GM12874 (cell line): ENCODE measurements at regions not wholly inside any gene's neighbourhood (a gene's known extent, or its start where the extent isn't known, plus 50 kb on each side); places are given as distances from the start of the nearest gene placed in this dataset.

Source experiments
- TF ChIP-seq, protein P1 (sequence below): IDR thresholded peaks from 2 replicates; pipeline ENCODE4 v1.5.1; 2011; ENCODE audit warnings: low read depth, mild to moderate bottlenecking, control low read depth, low read length, moderate library complexity; ENCODE audit not compliant: insufficient read depth

DNA sequence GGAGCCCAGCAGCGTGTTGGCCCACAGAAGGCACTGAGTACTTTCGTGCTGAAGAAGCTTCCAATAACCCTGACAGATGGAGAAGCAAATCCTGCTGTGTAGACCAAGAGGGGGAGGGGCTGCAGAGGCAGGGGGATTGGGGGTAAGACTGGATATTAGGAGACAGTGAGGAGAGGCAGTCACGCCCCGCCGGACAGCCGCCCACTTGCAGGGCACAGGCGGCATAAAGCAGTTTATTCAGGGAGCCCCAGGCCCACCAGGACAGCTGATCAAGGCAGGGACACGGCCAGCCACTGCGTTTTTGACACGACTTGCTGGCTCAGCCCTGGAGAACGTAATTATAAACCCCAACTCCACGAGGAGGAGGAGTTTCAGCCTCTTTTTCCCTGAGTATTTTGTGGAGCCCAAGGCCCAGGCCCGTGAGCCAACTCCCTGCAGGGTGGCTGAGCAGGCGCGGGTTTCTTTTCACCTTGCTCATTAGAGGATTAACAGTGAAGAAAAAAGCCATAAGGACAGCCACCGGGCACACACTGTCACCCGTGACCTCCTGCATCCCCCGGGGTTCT, 177.9 kb downstream of the TFAP2C start:
- TF ChIP-seq, protein P1, sequence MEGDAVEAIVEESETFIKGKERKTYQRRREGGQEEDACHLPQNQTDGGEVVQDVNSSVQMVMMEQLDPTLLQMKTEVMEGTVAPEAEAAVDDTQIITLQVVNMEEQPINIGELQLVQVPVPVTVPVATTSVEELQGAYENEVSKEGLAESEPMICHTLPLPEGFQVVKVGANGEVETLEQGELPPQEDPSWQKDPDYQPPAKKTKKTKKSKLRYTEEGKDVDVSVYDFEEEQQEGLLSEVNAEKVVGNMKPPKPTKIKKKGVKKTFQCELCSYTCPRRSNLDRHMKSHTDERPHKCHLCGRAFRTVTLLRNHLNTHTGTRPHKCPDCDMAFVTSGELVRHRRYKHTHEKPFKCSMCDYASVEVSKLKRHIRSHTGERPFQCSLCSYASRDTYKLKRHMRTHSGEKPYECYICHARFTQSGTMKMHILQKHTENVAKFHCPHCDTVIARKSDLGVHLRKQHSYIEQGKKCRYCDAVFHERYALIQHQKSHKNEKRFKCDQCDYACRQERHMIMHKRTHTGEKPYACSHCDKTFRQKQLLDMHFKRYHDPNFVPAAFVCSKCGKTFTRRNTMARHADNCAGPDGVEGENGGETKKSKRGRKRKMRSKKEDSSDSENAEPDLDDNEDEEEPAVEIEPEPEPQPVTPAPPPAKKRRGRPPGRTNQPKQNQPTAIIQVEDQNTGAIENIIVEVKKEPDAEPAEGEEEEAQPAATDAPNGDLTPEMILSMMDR, result no peak

DNA sequence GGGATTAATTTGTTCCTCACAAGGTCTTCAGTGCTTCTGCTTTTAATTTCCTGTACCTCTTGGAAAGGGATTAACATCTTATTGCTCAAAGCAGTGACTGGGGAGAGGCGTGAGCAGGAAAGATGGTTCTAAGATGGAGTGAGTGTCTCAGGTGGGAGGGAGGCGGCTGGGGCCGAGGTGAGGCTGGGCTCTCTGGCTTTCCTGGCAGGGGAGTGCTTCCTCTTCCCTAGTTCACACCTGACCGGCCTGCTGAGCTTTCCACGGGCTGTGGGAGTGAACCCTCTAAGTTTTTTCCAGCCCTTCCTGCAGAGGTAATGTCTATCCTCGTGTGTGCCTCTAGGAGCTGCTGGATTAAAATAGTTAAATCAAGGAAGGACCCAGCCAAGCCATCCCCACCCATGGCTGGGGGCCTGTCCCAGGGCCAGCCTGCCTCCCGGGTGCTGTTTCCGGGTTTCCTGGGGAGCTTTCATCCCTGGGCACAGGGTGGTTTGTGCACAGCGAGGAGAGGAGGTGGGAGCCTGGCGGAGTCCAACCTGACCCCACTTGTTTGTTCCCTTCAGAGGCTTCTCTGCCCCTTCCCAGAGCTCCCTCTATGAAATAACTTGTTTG, 179.1 kb downstream of the TFAP2C start:
- TF ChIP-seq, protein P1, result no peak

DNA sequence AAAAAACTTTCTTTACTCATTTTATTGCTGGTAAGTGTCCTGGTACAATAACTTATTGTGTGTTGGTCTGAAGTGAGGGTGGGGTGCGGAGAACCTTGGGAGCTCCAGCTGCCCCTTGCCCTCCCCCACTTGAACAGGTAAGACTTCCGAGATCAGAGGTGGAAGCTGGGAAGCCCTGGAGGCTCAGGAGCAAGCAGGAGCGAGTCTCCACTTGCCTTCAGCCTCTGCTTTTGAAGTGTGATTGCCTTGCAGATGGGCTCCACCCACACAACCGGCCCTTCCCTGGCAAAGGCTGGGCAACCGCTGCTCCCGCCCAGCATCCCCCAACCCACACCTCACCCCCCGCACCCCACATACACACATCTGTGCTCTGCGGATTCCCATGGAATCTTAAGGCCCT, 179.6 kb downstream of the TFAP2C start:
- TF ChIP-seq, protein P1, result no peak

DNA sequence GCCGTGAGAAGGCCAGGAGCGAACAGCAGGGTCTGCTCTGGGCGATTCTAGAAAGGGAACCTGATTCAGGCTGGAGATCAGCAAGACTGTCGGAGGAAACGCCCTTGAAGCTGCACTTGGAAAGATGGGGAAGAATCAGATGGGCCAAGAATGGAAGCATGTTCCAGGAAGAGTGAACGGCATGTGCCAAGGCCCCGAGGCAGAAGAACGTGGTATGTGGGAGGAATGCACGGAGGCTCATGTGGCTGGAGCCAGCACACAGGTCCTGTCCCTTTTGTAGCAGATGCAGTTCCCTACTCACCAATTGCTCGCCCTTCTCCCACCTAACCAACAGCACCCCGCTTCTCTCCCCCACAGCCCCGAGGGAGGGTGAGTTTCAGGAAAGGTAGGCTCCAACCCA, 180.6 kb downstream of the TFAP2C start:
- TF ChIP-seq, protein P1, result no peak

DNA sequence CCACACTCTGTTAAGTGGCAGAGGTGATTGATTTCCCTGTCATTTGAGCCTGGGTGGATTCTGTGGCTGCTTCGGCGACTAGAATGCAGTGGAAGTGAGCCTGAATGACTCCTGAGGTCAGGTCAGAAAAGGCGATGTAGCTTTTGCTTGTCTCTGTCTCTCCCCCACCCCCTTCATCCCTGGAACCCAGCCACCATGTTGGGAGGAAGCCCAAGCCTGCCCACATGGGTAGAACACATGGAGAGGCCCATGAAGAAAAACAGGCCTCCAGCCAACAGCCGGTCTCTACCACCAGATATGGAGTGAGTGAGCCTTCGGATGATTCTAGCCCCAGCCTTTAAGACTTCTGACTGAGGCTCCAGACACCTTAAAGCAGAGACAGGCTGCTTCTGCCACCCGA, 181.0 kb downstream of the TFAP2C start:
- TF ChIP-seq, protein P1, result no peak

DNA sequence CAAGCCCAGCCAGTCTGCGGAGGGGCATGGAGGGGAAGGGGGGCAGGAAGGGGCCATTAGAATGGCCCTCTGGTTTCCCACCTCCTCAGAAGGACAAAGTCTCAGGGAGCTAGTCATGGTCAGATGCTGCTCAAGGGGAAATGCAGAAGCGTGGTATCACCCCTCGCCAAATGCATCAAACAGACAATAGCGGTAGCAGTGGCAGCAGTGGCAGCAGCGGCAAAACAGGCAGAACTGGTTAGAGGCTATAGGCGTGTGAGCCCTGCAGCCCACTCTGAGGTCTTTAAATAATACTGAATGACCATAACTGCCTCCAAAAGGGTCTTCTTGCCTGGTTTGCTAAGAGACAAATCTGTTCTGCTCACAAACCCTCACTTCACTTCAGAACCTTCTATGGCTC, 186.7 kb downstream of the TFAP2C start:
- TF ChIP-seq, protein P1, result no peak

DNA sequence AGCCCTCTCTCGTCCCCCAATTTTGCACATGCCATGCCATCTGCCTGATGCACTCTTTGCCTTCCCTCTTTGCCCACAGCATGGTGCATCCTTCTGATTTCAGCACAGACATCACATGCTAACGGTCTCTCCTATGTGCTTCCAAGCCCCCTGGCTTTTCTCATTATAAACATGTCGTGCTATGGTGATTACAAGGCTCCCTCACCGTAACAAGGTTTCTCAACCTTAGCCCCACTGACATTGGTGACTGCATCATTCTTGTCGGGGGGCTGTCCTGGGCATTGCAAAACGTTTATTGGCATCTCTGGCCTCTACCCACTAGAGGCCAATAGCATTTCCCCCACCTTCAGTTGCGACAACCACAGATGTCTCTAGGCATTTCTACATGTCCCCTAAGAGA, 187.2 kb downstream of the TFAP2C start:
- TF ChIP-seq, protein P1, result no peak
